Bronchial epithelial cell (primary cell): ENCODE measurements at regions not wholly inside any gene's neighbourhood (a gene's known extent, or its start where the extent isn't known, plus 50 kb on each side); places are given as distances from the start of the nearest gene placed in this dataset.
"Not testable (repeated sequence)": the region's sequence is repeated elsewhere in the genome, so short reads cannot be mapped to it uniquely, and the experiment has no call there.

ENCODE experiments used
- DNase-seq: peaks from one replicate; pipeline ENCODE4 v3.0.0-alpha.2; 2010; ENCODE audit warnings: low read depth
- FAIRE-seq: peaks from 2 replicates; lab custom pipeline; 2011; peaks lifted over from hg19 to GRCh38; lab: Jason Lieb, UNC
- H3K27me3 ChIP-seq: 2 replicates; pipeline ENCODE4 v1.5.1; 2011; ENCODE audit warnings: low read length; ENCODE audit not compliant: control insufficient read depth, insufficient read depth
- H3K36me3 ChIP-seq: 2 replicates; pipeline ENCODE4 v1.5.1; 2011; ENCODE audit warnings: low read length; ENCODE audit not compliant: control insufficient read depth, insufficient read depth
- H3K4me3 ChIP-seq: 2 replicates; pipeline ENCODE4 v1.5.1; 2011; ENCODE audit warnings: mild to moderate bottlenecking, low read depth, low read length, control low read depth
- TF ChIP-seq, protein P1 (sequence below): IDR thresholded peaks from 2 replicates; pipeline ENCODE4 v1.5.1; 2011; ENCODE audit warnings: mild to moderate bottlenecking, moderate library complexity, low read length, control low read depth, inconsistent platforms; ENCODE audit not compliant: insufficient read depth, severe bottlenecking

DNA sequence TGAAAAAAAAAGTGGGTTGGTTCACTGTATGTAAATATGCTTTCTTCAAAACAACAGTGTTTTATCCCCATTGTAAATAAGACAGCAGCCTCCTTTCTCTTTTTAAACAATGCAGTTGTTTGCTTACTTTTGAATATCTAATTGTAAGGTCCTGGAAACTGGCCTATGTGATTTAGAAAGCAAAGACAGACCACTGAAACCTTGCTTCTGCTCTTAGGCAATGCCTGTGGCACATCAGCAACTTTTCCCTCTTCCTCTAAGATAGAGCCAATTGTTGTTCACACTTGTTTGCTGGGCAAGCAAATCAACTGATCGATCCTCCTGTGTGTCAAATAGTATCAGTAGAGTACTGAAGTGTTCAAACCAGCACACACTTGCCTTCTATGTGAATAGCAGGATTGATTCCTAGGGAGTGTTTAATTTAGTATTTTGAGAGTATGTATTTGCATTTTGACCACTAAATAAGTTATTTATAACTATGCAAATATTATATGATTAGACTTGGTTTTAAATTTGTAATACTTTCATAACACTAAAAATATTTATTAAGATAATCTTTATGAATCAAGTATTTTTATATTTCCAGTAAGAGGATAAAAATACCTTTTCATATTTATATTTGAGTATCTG lies 55.4 kb upstream of the GRPR start:
- Histone ChIP-seq H3K36me3 (no peaks in the 10 kb centered on the region), H3K27me3 (no peaks in the 10 kb centered on the region), H3K4me3 (no peak overlapping the region)
- FAIRE-seq (no peak), DNase-seq (no peak)
- TF ChIP-seq, protein P1, sequence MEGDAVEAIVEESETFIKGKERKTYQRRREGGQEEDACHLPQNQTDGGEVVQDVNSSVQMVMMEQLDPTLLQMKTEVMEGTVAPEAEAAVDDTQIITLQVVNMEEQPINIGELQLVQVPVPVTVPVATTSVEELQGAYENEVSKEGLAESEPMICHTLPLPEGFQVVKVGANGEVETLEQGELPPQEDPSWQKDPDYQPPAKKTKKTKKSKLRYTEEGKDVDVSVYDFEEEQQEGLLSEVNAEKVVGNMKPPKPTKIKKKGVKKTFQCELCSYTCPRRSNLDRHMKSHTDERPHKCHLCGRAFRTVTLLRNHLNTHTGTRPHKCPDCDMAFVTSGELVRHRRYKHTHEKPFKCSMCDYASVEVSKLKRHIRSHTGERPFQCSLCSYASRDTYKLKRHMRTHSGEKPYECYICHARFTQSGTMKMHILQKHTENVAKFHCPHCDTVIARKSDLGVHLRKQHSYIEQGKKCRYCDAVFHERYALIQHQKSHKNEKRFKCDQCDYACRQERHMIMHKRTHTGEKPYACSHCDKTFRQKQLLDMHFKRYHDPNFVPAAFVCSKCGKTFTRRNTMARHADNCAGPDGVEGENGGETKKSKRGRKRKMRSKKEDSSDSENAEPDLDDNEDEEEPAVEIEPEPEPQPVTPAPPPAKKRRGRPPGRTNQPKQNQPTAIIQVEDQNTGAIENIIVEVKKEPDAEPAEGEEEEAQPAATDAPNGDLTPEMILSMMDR: no peak

DNA sequence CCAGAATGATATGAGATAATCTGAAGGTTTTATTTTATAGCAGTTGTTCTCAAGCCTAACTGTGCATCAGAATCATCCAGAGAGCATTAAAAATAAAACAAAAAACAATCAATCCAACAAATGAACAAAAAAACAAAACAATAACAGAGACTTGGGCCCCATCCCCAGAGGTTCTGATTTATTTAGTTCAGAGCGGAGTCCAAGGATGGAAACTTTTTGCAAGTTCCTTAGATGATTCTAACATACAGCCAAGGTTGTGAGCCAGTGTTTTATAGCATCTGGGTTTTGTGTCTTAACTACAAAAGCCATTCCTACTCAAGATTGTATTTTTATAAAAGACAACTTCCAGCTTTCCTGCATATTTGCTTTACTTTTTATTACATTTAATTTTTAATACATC lies 59.4 kb upstream of the GRPR start:
- Histone ChIP-seq H3K4me3 (no peak overlapping the region), H3K27me3 (no peaks in the 10 kb centered on the region), H3K36me3 (no peaks in the 10 kb centered on the region)
- DNase-seq: no peak
- TF ChIP-seq, protein P1: no peak
- no peak for FAIRE-seq

DNA sequence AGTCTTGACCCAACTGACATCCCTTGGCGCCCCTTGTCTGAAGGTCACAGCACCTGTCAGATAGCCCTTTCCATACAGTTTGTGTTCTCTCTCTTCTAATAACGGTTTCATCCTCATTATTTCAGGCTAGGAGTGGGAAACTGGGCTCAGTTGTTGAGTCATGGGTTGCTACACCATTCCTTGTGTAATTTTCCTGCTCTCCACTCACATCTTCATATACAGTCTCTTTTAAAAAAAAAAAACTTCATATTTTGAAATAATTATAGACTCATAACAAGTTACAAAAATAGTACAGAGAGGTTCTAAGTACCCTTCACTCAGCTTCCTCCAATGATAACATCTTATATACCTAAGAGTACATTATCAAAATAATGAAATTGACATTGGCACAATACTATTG lies 60.2 kb upstream of the GRPR start:
- FAIRE-seq: no peak
- H3K36me3 ChIP-seq: no peaks in the 10 kb centered on the region
- no peaks in the 10 kb centered on the region for H3K27me3 ChIP-seq
- H3K4me3 ChIP-seq: no peak overlapping the region
- TF ChIP-seq, protein P1: no peak
- no peak for DNase-seq

DNA sequence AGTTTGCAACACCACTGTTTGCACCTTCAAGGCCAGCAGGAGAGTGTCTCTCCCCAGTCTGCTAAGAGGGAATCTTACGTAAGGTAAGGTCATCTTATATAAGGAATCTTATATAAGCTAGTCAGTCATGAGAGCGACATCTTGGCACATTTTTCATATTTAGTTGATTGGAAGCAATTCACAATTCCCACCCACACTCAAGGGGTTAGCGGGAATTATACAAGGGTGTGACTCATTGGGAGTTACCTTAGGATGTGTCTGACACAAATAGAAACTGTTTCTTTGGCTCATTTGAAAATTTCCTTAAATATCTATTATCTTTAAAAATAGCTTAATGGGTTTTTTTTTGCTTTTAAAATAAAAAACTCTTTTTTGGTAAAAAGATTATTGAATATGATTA lies 62.1 kb upstream of the GRPR start:
- DNase-seq (no peak), FAIRE-seq (no peak)
- Histone ChIP-seq H3K36me3 (no peaks in the 10 kb centered on the region), H3K27me3 (no peaks in the 10 kb centered on the region), H3K4me3 (no peak overlapping the region)
- TF ChIP-seq, protein P1: no peak

DNA sequence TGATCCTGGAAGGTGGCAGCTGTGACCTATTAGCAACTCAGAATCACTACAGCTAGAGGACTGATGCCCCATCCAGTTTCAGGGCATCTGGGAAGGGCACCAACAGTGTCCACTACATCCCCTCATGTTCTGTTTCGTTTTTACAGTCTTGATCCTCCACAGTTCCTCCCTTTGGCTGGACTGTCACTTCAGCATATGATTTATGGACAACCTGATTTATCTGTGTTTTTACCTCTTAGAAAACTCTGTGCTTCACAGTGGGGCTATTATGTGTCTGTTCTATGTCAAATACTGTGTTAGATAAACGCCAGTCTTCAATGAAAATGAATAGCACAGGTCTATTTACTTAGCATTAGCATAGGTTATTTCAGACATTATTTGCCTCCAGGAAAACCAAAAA lies 63.1 kb upstream of the GRPR start:
- TF ChIP-seq, protein P1: no peak
- no peaks in the 10 kb centered on the region for H3K27me3 ChIP-seq
- no peak overlapping the region for H3K4me3 ChIP-seq
- FAIRE-seq: no peak
- H3K36me3 ChIP-seq: no peaks in the 10 kb centered on the region
- no peak for DNase-seq

DNA sequence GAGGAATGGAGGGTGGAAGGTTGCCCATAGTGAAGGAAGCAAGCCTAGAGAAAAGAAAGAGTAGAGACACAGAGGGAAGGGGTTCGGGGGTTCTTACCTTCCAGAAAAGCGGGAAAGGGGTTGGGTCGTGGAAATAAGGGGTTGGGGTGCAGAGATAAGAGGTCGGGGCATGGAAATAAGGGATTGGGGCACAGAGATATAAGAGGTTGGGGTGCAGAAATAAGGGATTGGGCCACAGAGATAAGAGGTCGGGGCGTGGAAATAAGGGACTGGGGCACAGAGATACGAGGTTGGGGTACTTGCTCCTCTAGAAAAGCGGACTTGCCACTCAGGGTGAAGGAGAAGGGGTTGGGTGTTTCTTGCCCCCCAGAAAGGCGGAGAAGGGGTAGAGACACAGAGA lies 74.2 kb upstream of the GRPR start:
- DNase-seq: not testable (repeated sequence)

More for the DNA sequence above, 74.2 kb upstream of the GRPR start:
- not testable (repeated sequence) for H3K27me3 ChIP-seq, H3K4me3 ChIP-seq, FAIRE-seq, H3K36me3 ChIP-seq
